HG02981 (cell line): ENCODE measurements at regions not wholly inside any gene's neighbourhood (a gene's known extent, or its start where the extent isn't known, plus 50 kb on each side); places are given as distances from the start of the nearest gene placed in this dataset.
A peak's percentile ranks its signal among the peaks of the same experiment; 100 is the strongest.

ENCODE experiments used
- ATAC-seq: cut with Tn5 transposase; IDR thresholded peaks from one replicate; pipeline ENCODE4 v1.9.1; 2021; ENCODE audit warnings: mild to moderate bottlenecking, moderate library complexity; ENCODE audit not compliant: unreplicated experiment

GRCh38 chr10:120278069-120278468 is 179.0 kb upstream of the PLPP4 start:
- ATAC-seq: no peak

- no peak for ATAC-seq
These were observed 177.8 kb upstream of the PLPP4 start for GRCh38 chr10:120279196-120279595.

GRCh38 chr10:120282421-120282820 is 174.6 kb upstream of the PLPP4 start:
- no peak for ATAC-seq

- no peak for ATAC-seq
These were observed 174.1 kb upstream of the PLPP4 start for GRCh38 chr10:120282846-120283492.

DNA sequence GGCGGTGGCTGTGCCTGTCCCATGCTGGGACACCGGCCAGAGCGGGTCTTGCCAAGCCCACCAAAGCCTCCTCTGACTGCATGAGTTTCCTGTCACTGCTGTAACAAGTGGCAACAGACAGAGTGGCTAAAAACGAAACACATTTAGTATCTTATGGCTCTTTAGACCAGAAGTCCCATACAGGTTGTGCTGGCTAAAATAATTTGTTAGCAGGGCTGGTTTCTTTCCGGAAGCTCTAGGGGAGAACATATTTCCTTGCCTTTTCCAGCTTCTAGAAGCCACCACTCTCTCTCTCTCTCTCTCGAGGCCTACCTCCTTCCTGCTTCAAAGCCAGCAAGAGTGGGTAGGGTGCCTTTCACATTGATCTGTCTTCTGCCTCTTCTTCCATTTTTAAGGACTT is 171.6 kb upstream of the PLPP4 start:
- no peak for ATAC-seq

DNA sequence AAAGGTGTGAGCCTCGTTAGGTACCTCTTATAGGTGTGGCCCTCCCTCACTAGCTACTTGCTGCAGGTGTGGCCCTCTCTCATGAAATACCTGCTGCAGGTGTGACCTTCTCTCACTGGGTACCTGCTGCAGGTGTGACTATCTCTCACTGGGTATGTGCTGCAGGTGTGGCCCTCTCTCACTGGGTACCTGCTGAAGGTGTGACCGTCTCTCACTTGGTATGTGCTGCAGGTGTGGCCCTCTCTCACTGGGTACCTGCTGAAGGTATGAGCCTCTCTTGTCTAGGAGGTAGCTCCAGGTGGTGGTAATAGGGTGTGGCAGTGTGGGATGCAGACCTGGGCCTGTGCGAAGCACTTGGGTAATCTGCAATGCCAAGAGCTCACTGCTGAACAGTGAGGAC is 170.7 kb upstream of the PLPP4 start:
- no peak for ATAC-seq

DNA sequence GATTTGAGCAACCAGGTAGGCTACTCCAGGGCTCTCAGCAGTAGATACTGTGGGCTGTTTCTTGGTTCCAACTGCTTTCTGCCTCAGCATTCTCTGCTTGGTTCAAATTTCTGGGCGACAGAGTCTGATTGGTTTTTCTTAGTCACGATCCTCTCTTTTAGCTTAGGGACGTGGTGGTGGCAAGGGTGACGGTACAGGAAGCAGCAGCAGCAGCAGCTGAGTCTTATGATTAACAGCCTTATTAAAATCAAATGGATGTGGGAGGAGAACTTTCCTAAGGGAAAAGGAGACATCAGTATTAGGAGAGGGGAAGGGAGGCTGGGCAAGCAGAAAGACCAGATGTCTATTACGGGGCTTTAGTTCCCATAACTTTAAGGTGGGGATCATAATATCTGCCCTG is 156.5 kb upstream of the PLPP4 start:
- ATAC-seq: no peak

GRCh38 chr10:120308589-120308988 is 148.4 kb upstream of the PLPP4 start:
- no peak for ATAC-seq

- ATAC-seq: no peak
These were observed 143.3 kb upstream of the PLPP4 start for GRCh38 chr10:120313715-120314114.

- no peak for ATAC-seq
These were observed 142.6 kb upstream of the PLPP4 start for GRCh38 chr10:120314442-120314841.

DNA sequence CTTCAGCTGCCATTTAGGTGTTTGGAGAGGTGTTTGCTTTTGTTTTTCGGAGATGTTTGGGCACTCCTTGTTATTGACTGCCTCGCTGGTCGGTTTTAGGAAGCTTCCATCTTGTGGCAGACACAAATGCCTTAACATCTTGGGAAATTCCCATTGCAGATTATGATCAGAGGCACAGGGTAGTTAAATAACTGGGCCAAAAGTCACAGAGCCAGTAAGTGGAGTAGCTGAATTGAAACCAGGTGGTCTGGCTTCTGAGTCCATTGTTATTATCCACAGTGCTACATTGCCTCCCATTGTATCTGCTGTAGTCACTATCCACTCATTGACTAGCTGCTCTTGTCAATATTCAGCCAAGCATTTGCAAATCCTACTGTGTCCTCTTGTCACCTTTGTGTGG is 138.2 kb upstream of the PLPP4 start:
- ATAC-seq: no peak

DNA sequence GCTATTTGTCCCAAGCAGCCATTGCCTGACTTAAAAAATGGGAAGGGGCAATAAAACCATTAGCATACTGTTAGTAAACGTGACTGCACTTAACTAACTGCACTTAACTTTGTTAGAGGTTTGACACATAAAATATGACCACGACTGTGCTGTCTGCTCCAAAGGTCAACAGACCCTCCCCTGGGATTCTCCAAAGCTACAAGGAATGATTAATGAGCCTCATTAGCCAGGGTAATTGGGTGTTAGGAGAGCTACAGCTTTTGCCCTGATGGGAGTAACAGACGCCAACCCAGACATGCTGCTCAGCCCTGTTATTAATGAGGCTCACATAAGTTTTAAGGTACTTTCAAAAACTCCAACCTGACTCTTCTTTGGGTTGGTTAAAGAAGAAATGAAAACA is 129.4 kb upstream of the PLPP4 start:
- ATAC-seq: no peak

- no peak for ATAC-seq
These were observed 128.4 kb upstream of the PLPP4 start for GRCh38 chr10:120328647-120329046.

DNA sequence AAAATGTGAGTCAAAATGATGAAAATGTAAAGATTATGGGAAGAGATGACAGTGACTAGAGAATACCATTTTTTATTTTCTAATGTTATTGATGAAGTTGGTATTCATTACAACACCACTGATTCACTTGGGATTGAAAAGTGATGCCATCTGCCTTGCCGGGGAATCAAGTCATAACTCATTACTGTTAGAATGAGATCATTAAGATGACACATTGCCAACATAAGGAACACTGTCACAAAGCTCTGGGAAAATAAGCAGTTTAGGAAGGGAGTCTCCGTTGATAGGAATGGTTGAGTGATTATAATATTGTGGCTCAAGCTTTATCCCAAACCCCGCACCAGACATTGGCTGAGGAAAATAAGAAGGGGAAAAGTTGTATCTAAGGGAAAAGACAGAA is 121.5 kb upstream of the PLPP4 start:
- ATAC-seq: no peak

DNA sequence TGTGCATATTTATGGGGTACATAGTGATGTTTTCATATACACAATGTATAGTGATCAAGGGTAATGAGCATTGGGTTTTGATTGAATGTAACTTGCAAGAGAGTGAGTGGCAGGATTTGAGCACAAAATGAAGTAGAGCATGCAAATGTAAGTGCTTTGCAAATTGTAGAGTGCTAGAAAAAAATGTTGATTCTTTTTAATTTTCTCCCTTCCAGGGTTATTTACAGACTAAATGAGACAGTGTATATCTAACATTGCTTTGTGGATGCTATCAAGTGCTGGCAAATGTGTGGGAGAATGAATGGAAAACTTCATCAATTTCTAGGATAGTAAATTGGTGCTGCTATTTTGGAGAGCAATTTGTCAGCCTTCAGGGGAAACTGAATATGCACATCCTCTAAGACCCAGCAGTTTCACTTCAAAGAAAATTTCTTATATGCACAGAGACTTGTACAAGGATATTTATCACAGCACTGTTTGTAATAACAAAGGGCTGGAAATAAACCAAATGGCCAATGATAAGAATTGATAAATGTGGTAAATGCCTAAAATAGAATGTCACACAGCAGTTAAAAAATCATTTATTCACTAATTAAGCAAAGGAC is 120.6 kb upstream of the PLPP4 start:
- no peak for ATAC-seq

DNA sequence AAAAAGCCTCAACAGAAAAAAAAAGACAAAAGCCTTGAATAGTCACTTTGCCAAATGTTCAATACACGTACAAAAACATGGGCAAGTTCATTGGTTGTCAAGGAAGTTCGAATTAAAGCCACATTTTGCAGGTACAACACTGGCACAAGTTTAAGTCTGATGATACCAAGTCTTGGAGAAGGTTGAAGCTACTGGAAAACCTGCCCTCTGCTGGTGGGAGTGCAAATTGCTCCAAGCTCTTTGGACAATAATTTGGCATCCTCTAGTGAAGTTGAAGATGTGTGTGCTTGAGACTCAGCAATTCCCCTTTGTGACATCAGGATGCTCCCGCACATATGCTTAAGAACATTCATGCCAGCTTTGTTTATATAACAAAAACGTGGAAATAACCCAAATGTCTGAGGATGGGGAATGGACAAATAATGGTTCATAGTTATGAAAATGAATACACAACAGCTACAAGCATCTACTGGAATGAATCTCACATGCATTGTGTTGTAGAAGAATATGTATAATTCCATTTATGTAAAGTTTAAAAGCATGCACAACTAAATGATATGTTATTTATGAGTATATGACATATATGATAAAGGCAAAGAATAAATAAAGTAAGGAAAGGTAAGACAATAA is 120.0 kb upstream of the PLPP4 start:
- ATAC-seq: peak; percentile 50

DNA sequence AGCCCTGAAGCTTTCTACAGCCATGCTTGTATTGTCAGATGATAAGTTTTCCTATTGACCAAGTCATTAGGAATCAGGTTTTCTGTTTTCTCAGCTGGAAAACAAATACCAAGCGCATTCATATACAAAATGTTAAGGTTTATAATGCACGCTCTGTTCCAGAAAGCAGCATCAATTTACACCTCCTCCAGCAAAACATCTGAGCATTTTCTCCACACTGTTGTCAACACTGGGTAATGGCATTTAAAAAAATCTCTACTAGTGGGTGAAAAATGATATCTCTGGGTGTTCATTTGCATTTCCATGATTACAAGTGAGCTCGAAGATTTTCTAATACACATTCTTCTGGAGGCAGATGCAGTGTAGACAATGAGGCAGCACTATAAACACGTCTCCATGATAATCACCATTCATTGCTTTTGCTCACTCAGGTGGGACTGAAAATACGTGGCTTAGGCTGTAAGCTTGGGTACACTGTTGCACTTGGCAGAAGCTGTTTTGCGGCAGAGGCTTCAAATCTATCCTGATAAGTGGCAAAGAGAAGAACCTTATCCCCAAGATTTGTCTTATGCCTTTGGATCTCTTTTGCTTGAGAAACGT is 114.8 kb upstream of the PLPP4 start:
- no peak for ATAC-seq

DNA sequence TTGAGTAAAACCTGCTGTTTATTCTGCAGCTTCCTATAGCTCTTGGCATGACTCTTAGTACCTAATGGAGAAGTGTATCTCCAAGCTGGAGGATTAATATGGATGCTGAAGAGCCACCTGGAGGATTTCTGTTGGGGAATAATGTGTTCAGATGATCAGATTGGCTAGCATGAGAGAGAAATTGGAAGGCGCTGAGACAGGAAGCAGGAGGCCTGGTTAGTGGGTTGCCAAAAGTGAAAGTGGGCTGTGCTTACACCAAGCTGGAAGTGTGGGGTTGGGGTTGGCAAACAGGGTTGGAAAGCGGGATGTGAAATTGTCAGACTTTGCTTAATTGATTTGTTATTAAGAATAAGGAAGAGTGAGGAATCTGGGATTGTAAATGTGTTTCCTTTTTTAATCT is 111.8 kb upstream of the PLPP4 start:
- no peak for ATAC-seq

- no peak for ATAC-seq
These were observed 109.4 kb upstream of the PLPP4 start for GRCh38 chr10:120347644-120348043.

- ATAC-seq: no peak
These were observed 108.0 kb upstream of the PLPP4 start for GRCh38 chr10:120349069-120349468.

DNA sequence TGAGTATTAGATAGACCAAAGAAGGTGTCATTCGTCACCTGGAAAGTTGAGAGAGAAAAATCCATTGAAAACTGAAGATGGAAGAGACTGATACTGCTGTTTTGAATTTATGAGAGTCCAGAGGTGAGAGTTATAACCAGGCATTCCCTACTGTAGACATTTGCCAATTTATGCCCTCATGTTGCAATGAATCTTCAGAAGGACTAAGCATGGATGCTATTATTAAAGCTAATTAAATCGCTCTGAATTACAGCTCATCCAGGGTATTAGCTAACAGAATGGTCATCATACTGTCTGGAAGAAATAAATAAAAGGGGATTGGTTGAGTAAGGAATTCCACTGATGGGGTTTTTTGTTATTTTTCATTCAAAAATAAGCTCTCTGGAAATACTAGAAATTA is 101.6 kb upstream of the PLPP4 start:
- ATAC-seq: no peak

DNA sequence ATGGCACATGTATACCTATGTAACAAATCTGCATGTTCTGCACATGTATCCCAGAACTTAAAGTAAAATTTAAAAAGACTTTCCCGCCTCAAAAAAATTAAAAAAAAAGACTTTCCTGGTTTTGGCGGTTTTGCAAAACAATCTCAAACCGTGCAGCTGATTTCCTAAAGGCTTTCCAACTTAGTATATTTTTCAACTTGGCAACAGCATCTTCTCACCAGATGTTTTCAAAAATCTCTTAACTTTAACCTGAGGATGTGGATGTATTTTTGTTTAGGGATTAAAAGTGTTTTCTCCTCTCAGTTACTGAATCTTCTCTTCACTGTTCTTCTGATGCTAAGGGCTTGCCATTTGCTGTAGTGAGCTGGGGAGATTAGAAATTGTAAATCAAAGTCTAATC is 96.5 kb upstream of the PLPP4 start:
- ATAC-seq: no peak
